ENCODE measurements at regions not wholly inside any gene's neighbourhood (a gene's known extent, or its start where the extent isn't known, plus 50 kb on each side); places are given as distances from the start of the nearest gene placed in this dataset.

DNA sequence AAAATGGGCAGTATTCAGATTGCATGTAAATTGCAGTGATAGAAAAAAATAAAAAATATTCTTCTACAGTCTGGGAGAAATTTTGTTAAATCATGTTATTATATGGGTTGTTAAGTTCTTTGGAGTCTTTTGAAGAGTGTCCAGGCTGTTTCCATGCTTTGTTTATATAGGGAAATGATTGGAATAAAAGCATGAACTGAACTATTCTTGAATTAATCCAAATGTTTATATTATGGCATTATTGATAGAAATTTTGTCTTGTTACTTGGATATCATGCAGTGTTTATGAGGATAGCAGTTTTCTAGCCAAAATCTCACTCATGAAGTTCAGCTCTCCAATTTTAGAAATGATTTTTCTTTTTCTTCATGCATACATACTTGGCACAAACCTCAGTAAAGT is 108.2 kb upstream of the NAV3 start:
- no peak for DNase-seq

DNA sequence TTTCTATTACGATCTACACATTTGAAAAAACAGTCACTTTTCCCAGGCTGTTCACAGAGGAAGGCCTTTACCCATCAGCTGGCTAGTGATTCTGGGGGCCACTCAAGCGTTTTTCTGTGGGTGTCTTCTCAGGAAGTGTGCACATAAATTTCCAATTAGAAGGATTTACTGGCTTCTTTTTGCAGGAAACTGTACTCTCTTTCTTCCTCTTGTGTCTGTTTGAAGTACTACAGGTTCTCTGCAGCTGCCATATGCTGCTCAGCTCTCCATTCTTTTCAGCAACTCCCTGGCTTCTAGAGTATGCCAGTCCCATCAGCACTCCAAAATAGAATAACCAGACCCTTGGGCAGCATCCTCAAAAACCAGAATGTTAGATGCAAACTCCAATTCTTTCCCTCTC is 110.4 kb upstream of the NAV3 start:
- DNase-seq = no peak

DNA sequence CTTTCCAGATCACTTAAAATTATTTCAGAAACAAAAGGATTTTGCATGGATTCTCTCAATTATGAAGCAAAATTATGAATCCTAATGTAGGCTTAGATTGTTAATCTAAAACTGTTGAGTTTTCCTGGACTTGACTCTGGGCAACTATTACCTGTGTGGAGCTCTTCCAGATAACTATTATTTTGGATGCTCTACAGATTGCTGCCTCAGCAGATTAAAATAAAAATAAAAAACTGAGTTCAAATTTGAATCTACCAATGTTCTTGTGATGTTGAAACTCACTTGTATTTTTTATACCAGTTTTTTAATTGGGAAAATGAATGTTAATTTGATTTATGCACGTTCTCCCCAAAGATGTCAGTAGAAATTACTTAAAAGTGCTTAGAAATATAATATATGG is 120.5 kb upstream of the NAV3 start:
- DNase-seq = no peak

DNA sequence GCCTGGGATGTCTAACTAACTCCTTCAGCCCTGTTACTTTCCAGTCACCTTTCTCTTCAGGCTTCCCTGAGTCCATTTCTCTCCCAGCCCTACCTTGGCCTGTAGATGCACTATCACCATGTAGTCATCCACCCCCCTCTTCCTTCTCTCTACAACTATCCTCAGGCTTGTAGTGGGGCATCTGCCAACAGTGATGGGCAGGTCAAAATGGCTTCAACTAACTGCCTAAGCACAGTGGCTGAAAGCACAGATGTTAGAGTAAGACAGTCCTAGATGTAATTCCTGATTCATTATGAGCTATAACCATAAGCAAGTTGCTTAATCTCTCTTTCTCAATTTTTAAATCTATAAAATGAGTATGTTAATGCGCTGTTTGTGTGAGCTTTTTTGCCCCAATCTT is 133.6 kb upstream of the NAV3 start:
- no peak for DNase-seq

DNA sequence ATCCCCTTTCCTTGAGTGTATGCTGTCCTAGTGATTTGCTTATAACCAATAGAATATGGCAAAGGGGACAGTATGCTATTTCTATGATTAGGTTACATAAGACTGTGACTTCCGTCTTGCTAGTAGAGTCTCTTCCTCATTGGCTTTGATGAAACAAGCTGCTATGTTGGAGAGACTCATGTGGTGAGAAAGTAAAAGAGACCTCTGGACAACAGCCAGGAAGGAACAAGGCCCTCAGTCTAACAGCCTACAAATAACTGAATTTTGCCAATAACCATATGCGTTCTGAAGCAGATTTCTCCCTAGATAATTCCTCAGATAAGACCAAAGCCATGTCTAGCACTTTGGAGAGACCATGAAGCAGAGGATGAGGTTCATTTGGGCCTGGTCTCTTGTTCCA is 134.5 kb upstream of the NAV3 start:
- DNase-seq = no peak

DNA sequence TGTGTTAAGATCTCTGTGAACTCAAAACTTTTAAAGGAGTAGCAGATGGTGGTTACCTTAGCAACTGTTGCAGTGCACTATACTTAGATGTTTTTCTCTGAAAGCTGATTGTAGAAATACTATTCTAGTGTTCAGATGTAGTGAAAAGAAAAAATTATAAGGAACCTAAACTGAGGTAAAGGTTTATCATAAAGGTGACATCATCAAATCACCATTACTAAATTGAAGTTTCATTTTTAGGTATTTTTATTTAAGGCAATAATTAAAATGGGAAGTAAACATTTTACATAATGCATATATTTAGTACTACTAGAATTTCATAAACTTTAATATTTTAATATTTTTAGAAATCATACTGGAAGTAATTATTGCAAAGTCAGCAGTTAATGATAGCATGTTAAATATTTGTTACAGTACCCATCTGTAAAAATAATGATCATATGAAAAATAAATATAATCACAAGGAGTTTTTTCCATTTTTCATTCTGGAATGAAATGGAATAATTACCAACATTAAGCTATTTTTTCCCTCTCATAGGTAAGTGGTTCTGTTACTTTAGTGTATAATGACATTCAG is 141.1 kb upstream of the NAV3 start:
- DNase-seq = no peak

DNA sequence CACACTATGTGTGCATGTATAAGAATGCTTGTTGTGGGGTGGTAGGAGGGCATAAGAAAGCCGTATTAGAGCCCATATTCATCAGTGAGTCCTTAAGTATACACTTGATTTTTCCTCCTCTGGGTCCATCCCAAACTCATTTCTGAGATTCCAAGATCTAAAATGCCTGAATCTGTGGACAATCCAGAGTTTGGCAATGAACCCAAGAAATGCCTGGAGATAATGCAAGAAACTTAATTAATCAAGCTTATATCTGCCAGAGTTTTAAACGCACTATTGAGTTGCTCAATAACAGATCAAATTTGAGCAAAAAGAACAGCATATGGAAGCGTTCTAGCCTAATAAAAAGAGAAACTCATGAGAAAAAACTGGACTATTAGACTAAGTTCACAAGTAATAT is 143.4 kb upstream of the NAV3 start:
- no peak for DNase-seq

DNA sequence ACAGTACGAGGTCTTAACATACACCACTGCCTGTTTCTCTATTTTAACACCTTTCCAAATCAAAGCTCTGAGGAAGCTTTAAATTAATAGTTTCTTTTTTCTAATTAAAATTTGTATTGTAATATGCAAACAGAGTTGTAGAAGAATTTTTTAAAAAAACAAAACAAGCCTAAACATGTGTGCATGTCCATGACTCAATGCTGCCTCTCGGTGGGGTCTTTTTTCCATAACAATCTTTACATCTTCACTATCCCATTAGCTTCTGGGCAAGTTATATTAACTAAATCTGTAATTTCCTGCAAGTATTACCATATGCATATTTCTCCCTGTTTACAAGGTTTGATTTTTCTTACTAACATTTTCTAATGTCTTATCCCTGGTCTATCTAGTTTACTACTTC is 143.9 kb upstream of the NAV3 start:
- DNase-seq = no peak

DNA sequence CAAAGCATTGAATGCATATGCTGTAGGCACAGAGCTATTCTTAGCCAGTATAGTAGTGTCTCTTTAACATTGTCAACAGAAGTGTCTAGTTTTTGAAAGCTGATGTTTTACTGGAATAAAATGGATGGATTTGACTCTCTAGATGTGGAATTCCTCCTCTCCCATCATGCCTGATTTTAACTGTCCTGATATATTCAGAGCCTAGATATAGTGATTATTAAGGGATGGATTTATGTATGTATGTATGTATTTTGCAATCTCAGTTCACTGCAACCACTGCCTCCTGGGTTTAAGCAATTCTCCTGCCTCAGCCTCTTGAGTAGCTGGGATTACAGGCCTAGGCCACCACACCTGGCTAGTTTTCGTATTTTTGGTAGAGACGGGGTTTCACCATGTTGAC is 144.8 kb upstream of the NAV3 start:
- DNase-seq = no peak

DNA sequence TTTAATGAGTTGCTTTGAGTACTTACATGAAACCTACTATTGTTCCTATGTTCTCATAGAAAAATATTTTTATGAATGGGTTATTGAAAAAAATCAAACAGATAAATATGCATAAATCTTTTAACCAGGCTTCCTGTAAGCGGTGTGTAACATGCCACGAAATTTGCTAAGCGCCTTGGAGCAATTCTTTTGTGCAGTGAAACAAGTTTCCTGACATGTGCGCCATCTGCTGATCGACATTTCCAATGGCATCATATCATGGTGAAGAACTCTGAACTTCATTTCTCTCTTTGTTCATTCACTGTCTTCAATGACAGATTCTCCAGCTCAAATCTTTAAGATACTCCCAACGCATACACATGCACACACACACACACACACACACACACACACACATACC is 145.6 kb upstream of the NAV3 start:
- DNase-seq = no peak

DNA sequence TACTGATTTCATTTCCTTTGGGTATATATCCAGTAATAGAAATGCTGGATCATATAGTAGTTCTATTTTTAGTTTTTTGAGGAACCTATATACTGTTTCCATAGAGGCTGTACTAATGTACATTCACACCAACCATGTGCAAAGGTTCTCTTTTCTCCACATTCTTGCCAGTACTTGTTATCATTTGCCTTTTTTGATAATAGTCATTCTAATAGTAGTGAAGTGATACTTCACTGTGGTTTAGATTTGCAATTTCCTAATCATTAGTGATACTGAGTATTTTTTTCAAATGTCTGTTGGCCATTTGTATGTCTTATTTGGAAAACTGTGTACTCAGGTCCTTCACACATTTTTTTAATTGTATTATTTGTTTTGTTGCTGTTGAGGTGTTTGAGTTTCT is 148.2 kb upstream of the NAV3 start:
- DNase-seq = no peak

DNA sequence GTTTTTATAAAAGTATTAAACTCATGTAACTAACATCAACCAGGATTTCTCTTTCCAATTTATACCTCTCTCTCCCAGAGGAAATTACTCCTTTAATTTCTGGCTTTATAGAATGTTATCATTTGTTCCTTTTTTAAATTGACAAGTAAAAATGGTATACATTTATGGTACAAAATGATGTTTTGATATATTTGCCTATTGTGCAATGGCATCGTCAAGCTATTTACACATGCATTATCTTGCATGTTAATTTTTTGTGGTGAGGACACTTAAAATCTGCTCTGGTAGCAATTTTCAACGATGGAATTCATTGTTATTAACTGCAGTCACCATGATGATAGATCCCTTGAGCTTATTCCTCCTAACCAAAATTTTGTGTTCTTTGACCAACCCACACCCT is 149.0 kb upstream of the NAV3 start:
- no peak for DNase-seq

DNA sequence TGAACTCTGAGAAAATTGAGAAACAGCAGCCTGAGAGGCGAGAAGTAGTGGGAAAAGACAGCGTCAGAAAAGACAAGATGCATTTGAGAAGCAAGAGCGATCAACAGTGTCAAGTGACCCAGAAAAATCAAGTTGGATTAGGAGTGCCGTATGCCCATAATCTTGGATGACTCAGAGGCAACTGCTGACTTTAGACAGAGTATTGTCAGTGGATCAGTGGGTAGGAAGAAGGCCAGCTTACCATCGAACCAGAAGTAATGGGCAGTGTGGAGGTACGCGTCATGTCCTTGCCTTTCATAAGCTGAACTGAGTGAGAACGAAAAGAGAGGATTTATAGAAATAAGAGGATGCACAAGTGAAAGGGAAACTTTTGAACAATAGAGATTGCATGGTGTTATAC is 151.0 kb upstream of the NAV3 start:
- no peak for DNase-seq

DNA sequence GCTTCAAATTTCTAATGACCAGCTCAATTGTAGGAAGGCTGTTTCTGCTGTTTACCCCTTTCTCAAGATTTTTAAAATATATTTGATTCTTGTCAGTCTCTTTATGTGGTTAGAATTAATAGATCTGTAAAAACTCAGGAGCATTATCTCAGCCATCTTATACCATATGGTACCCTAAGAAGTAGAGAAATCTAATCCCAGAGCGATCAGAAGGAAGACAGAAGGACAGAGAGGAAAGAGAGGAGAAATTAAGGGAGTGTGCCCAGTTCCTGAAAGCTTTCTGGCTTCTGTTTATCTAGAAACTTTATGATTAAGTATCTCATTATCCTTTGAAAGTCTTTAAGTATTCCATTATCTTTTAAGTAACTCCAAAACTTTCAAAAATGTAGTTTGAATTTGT is 152.1 kb upstream of the NAV3 start:
- DNase-seq = peak; percentile 15

DNA sequence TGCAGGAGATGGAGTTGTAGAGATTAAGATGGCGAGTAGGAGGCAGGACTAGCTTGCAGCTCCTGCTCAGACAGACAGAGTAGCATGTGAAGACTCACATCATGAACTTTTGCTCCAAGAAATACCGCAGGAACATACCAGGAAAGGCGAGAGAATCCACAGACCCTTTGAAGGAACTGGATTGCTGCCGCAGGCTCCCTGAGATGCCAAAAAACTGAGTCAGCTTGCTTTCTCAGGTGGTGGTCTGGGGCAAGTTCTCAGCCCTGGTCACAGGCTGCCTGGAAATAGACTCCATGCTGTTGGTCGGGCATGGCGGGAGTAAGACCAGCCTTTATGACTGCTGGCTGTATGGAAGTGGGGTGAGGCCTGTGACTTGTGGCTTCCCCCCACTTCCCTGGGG is 163.6 kb upstream of the NAV3 start:
- no peak for DNase-seq

DNA sequence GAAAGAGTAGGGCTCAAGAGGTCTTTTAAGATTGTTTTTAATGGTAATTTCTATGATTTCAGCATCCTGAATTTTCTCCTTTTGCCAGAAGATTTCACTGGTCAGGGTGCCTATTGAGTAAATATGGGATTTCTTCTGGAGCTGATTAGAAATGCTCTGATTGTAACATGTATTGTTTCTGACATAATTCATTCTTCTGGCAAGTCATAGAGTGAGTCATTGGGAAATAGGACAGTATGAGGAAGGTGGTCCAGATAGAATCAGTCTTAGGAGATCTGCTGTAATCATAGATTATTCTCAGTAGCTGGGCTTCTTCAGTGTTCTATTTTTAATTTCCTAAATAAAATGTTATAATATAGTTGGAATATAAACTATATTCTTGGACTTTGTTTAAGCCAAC is 182.0 kb upstream of the NAV3 start:
- no peak for DNase-seq

DNA sequence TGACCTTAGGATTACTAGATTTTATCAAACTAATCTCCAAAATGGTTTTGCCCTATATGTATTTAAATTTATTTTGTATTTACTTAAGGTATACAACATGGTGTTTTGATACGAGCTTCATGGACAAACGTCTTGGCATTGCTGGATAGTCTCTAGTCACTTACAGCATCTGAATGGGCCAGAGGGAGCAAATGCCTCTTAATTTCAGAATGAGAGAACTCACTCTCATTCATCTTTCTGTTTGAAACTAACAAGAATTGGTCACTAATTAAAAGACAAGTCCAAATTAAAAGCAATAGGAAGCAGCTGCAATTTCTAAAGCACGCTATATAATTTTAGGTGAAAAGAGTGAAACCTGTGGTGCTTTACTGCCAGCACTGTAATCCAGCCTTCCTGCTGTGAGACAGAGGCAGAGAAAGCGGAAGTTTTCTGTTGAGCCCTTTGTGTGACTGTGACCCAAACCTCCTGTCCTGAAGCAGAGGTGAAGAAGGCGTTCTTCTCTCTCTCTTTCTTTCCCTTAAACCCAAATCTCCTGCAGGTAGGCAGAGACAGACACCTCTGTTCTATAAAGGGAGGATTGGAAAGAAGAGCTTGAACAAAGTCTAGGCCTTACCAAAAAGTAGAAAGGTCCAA is 184.6 kb upstream of the NAV3 start:
- no peak for DNase-seq

DNA sequence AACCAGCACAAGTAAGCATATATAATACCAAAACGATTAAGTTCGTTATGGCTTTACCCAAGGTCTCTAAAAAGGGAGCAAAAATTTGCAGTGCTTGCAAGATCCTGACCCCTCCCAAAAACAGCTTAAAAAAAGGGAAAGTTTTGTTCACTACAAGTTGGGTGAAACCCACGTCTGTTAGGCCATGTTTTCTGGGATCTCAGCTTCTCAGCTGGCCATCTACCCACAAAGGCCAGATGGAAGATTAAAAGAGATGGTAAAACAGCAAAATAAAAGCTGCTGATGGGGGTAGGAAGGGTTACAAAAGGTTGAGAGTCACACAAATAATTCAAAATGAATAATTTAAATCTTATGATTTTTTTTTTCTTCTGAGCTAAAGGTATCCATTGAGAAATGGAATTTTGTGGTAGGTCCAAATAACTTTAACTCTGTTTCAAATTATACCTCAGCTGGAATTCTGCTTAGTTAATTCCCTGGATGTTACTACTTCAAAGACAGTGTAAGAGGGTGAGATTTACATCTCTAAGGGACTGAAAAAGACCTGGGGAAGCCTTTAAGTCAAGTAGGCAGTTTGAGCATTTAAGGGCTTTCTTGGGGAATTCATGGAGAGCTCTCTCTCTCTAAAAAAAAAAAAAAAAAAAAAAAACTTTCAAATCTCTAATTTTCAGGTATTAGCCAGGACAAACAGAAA is 185.6 kb upstream of the NAV3 start:
- no peak for DNase-seq

DNA sequence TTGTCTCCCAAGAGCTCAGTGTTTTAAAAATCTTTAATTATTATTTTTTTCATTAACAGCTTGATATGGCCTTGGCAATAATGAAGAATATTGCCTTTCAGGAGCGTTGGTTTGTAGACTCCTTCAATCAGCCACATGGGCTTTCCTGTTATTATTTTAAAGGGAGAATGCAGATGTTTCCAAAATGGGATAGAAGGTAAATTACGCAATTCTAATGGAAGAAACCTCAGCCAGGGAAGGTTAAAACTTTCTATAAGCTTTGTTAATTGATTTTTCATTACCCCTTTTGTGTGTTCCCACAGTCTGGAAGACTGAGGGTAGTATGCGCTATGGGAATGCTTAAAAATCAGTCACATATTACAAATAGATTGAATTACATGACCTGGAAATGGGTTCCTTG is 188.4 kb upstream of the NAV3 start:
- no peak for DNase-seq

DNA sequence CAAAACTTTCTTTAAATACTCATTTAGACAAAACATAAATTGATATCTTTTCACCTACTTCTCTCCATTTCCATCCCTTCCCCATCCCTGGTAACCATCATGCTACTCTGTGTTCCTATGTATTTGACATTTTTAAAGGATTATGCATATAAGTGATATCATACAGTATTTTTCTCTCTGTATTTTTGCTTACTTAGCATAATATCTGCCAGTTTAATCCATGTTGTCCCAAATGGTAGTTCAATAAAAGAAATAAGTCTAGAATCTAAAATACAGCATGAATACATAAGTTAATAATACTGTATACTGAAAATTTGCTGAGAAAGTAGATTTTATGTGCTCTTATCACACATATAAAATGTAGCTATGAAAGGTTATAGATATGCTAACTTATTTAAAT is 190.3 kb upstream of the NAV3 start:
- DNase-seq = no peak

DNA sequence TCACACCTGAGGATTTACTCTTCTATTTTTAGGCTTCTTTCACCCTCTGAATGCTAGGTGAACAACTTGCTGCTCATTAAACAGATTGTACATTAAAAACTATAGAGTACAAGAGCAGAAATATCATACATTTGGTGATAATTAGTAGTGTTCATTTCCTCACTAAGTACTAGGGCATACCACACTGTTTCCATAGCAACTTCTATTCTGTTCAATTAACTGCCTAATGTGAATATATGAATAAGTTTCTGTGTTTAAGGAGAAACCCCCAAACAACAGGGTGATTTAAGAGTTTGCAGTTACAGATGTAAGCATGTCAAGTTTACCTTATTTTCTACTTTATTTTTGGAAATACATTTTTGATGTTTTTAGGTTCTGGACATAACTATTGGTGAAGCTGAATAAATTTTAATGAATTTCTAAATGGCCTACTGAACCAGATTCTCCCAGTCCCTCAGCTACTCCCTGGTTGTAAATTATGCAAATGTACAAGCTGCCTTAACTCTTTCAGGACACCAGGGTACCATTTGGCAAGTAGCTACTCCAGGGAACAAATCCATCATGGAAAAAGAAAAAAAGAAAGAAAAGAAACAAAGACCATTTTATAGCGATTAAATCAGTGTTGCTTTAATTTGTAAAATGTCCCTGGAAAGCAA is 199.8 kb upstream of the NAV3 start:
- no peak for DNase-seq

DNA sequence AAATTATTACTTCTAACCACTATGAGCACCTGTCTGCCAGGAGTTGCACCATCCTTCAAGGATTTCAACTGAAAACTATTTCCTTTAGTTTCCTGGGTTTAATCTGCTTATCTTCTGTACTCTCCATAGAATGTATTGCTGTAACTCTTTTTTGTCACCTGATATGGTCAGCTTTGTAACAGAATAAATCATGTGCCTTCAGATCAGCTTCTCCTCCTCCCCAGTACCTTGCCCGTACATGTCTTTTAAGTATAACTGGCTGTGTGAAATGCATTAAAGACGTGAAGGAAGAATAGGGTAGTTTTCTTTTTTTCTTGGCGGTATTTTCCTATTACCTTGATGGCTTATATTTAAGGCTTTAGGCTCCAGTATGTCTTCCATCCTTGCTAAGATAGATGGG is 200.3 kb upstream of the NAV3 start:
- no peak for DNase-seq

DNA sequence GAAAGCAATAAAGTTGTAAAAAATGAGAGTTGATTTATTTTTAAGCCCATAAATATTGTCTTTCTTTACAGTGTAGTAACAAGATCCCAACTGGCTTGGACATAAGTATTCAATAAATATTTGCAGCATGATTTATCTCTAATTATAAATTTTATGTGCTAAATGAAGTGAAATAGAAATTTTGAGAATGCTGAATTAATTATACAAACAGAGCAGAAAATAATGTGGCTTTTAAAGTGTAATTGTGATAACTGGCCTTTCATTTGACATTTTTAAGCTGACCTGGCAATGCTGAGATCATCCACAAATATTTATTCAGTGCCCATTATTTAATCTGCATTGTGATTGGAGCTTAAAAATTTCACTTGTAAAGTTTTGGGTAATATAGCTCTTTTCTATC is 201.6 kb upstream of the NAV3 start:
- DNase-seq = no peak

DNA sequence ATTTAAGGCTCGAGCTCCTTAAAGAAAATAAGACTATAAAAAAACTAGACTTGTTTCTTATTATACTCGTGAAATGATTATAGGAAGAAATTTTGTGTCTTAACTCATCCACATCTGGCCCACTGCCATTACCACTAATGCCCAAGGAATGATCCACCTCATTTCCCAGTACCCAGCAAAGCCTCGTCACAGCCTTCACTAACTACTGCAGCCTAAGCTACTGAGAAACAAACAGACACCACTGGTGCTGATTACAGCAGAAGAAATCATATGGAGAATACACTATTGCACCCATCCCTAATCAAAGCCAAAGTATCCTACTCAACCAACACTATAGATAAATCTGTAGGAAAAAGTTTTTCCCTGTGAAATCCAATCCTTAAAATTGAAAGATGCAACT is 205.3 kb upstream of the NAV3 start:
- no peak for DNase-seq

DNA sequence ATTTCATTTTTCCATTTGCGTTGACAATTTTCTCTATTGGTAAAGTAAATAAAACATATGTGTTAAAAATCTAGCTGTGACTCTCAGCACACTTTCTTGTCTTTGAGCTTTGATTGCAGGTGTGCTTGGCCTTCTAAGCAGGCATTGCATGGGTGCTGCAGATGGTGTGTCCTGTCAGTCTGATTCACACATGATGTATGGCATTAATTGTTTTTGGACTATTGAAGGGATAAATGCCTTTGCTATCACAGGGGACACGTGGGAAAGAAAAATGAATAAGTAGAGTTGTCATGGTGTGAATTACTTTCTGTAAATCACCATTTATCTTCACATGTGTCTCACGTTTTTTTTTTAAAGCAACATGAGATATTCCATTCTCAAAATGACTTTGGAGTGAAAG is 211.3 kb upstream of the NAV3 start:
- no peak for DNase-seq
